HG03095 (cell line): ENCODE measurements at regions not wholly inside any gene's neighbourhood (a gene's known extent, or its start where the extent isn't known, plus 50 kb on each side); places are given as distances from the start of the nearest gene placed in this dataset.

ENCODE experiments used
- ATAC-seq: cut with Tn5 transposase; IDR thresholded peaks from one replicate; pipeline ENCODE4 v1.9.1; 2021; ENCODE audit warnings: moderate library complexity; ENCODE audit not compliant: unreplicated experiment

DNA sequence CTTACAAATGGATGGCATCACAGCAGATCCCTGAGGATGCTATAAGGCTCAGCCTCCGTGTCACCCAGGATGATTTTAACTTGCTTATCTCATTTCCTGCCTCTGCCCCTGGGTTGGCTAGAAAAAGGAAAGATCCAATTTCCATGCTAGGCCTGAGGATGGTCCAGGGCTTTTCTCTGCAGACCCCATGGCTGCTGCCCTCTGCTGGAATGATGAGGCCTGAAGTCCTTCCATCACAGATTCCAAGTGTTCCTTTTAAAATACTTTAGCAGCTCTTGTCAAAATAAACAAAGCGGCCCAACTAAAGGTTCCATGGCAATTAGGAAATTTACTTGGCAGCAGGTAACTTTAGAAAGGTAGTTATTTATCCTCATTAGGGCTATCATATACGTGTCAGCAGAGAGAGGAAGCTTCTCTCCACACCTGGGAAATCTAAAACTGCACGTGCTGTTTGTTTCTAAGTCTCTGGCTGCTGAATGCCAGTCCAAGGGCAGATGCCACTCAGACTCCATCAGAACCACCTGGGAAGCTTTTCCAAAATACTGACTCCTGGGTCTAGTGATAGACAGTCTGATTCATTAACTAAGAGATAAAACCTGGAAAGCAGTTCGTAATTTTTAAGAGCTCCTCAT lies 401.9 kb upstream of the IL12A start:
- ATAC-seq: no peak

DNA sequence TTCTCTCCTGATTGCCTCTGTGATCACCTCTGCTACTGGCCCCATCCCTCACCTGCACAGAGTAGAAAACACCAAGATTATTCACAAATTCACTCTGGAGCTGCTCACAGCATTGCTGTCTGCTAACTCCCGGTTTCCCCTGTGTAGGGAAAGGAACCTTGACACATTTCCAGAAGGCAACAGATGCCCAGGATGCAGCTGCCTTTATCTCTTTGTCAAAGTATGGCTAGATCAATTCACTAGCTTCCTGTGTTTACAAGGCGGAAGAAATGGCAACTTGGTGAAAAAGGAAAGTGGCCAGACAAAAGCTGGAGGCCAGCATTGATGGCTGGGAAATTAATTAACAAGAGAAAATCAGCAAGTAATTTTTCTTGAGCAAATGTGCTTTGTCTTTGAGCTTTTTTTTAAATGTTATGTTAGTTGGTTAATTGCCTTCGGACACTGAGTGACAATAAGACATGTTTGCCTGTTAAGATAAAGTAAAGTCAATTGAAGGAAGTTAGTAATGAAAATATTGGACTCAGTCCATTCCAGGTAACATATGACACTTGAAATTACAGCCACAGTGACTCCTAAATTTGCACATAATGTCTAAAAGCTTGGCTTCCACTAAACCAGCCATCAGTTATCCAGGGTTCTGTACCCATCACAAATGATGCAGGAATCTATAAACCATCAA lies 394.6 kb upstream of the IL12A start:
- no peak for ATAC-seq

DNA sequence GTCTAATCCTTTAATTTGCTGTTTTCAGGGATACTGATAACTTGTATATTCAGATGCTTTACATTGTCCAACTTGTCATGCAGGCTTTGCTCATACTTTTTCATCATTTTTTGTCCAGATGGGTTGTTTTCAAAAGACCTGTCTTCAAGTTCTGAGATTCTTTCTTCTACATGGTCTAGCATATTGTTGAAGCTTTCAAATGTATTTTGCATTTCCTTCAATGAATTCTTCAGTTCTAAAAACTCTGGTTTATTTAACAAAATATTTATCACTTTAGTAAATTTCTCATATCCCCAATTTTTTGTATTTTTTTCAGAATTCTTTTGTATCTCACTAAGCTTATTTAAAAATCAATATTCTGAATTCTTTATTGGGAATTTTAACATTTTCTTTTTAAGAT lies 388.3 kb upstream of the IL12A start:
- ATAC-seq: no peak

DNA sequence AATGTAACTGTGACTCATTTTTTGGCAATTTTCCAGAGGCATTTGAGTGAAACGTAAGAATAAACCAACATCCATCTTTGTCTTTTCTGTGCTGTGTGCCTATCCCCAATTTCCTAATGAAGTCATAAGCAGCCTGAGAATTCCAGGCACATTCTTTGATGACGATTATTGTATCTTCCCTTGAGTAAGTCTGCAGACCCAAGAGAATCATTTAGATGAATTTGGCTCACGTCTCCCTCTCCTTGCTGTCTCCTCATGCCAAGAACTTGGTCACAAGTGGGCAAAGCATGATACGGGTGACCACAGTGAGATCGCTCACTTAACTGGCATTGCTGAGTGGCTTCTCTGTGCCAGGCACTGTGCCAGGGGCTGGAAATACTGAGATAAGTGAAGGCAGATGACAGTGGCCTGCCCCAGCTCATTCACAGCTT lies 384.5 kb upstream of the IL12A start:
- no peak for ATAC-seq

DNA sequence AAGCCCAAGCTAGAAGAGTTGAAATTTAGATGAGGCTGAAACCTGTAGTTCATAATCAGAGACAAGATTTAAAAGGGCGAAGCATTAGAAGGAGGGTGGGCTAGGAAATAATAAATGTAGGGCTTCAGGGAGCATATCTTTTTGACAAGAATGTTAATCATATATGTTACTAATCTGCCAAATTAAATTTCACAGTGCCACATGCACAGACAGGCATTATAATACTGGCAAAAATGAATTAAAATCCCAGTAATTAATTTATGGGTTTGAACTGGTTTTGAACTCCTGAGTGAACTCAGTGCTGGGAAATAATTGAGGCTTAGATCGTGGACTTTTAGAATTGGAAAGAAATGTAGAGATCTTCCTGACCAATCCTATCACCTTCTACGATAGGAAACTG lies 383.5 kb upstream of the IL12A start:
- no peak for ATAC-seq

DNA sequence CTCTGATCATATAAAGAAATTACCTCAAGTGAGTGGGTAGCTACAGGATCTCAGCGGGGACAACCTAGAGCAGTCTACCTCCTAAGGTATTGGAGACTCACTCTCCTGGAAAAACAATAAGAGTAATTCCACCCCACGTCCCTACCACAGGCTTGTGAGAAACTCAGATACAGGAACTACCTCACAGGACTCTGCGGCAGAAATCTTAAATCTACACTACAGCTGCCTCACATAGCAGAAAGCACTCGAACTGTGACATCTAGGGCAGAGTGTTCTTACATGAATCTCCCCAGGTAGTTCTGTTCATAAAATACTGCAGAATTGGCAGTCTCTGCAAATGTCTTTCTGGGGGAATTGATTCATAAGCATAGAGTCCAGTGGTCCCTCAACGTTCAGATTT lies 382.9 kb upstream of the IL12A start:
- no peak for ATAC-seq

DNA sequence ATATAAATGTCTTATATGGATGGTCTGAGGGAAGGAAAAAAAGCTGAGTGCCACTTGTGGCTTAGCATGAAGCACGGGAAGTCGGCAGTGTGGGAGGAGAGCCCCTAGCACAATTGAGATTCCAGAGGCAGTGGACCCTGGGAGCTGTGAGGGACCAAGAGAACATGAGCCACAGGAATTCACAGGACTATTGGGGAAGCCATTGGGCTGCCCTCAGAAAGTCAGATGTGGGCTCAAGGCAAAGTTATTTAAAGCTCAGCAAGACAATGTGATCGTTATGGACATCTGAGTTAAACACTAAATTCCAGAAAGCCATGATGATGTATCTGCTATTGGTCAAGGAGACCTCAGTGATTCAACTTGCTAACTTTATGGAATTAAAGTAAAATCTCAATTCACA lies 380.8 kb upstream of the IL12A start:
- ATAC-seq: no peak

DNA sequence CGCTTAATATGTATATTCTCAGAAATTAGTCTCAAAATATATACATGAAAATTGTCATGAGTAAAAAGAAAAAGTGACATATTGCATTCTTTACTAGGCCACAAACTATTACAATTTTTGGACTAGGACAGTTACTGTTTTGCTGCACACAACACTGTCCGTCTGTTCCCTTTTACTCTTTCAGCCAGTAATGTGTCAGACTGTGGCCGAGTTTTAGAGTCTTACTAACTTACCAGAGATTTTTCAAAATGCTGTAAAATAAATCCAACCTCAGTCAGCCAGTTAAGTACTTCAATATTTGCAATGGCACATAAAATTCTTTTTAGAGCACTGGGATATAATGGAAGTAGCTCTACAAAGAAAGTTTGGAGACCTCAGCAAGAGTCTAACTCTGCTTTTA lies 380.3 kb upstream of the IL12A start:
- no peak for ATAC-seq

DNA sequence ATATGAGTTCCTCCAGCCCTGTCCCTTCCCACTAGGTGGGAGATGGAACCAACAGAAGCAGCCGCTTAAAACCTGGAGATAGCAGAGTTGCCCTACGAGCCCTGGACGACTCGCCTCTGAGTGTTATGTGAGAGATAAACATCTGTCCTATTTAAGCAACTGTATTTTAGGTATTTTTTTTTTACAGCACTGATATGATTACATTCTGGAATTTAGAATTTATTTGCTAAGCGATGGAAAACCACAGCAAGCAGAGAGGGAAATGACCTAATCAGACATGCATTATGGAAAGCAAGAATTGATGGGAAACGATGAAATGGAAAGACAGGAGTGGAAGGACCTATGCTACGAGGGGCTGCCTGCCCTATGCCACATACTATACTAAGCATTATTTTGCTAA lies 379.0 kb upstream of the IL12A start:
- ATAC-seq: no peak

DNA sequence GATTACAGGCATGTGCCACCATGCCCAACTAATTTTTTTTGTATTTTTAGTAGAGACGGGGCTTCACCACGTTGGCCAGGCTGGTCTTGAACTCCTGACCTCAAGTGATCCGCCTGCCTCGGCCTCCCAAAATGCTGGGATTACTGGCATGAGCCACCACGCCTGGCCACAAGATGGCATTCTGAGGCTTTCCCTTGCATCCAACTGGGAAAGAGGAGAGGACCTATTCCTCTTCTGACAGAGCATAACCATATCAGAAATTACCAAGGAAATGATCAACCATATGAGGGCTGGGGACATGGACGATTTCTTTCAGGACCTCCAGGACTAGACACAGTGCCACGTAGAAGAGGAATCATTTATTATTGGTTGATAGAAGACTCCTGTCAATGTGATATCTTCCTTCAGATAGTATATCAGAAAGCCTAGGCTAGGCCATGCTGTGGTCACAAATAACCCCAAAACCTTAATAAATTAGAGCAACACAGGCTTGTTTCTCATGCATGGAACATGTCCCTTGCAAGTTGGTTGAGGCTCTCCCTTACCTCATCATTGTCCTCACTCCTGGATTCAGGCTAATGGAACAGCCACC lies 372.3 kb upstream of the IL12A start:
- no peak for ATAC-seq

DNA sequence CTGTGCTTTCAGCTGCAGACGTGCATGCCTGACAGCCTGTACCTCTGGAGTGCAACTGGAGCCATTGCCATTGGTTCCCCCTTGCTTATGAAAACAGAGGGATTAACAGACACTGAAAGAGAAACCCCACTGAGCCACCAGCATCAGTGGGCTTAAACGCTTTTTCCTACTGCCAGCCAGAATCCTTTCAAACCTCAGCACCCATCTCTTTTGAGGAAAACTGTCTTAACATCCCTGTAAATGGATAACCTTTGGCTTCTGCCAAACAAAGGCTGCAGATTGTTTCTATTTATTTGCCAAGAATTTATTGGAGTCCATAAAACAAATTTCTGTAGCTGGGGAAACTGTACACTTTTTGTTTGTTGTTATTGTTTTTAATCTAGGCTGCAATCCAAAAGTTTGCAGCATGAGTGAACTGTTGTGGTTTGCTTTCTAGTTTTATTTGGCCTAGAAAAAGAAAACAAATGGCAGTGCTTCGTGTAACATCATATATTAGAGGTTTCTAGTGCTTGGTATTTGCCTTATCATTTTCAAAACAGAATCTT lies 369.2 kb upstream of the IL12A start:
- ATAC-seq: no peak

DNA sequence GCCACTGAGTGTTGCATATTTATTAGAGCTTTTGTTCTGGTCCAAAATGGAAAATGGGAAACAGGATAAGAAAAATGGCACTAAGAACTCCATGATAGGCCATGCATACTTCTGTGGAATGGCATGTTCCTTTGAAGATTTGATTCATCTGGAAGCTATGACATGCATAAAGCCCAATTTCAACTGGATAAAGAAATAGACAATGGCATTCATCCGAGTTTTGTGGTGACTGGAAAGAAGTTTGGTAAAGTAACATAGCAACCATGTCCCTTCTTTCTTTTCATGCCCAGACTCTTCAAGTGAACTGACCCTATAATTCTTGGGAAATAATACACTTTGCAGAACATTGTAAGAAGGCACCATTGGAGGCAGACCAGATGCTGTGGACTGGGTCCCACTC lies 368.4 kb upstream of the IL12A start:
- no peak for ATAC-seq

DNA sequence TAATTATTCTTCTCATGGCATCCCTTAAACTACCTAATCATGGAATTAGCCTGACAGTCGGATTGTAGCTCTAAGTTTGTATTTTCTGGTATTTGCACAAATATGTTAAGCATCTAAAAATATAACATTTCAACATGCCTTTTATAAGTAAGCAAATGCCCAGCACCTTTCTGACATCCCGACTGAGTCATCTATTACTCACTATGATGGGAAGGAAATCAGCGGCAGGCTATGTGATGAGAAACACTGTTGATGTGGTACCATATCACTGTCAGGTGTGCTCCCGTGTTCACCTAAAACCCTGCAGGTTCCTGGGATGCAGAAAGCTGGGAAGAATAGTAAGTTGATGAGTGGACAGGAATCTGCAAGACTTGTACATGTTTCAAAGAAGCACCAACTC lies 367.8 kb upstream of the IL12A start:
- no peak for ATAC-seq

DNA sequence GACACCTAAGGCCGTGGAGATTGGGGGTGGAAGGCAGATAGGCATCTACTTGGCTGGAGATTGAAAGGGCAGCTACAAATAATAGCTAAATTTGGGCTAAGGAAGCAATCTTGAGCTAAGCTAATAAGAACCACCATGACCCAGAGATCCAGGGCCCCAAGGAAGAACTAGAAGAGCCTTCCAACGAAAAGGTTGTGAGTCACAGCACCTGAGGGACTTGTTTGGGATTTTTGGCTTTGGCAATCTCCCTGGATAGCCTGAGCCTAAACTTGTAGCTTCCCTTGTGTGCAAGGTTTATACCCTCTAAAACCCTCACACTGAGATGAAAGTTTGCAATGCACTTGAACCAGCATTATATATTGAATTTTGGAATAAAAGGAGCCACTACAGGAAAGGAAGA lies 364.0 kb upstream of the IL12A start:
- ATAC-seq: no peak

DNA sequence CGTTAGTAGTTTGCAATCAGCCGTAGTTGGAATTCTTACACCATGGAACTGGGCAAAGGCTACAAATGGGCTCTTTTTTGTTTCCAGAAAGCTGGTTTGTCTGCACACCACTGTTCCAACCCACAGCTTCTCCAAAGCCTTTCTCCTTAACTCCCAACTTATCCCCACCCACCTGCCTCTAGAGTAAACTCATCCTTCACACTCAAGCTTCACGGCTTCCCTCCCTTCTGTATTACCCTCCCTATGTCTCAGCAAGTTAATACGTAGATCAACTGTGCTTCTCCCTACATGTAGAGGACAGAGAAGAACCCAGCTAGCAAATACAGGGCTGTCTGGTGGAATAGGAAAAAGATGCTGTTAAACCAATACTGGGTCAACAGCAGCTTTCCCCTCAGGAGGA lies 363.0 kb upstream of the IL12A start:
- no peak for ATAC-seq

DNA sequence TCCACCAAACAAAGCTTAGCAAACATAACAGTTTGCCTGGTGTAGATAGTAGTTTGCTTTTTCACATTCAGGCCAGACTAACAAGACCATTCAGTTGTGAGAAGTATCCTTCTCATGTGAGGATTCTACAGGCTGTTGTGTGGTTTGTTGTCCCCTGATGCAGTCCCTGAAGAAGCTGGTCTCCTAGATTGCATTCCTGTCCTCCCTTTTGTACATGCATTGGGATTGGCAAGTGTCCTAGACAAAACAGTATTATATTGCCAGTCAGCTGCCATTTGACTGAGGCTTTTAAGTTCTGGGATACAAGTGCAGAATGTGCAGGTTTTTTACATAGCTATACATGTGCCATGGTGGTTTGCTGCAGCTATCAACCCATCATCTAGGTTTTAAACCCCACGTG lies 362.0 kb upstream of the IL12A start:
- no peak for ATAC-seq

DNA sequence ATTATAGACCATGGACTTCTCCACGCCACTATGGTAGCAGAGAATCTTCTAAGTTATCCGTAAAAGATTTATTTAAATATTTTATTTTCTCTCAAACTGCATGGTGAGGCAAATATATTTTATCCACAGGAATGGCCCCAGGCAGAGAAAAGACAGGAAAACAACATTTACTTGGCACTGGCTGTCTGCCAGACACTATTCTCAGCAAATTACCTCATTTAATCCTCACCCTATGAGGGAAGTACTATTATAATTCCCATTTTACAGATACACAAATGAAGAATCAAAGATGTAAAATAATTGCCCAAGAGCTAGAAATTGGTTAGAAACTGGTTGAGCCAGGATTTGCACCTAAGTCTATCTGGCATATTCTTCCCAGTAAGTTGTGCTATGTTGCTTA lies 361.4 kb upstream of the IL12A start:
- no peak for ATAC-seq

DNA sequence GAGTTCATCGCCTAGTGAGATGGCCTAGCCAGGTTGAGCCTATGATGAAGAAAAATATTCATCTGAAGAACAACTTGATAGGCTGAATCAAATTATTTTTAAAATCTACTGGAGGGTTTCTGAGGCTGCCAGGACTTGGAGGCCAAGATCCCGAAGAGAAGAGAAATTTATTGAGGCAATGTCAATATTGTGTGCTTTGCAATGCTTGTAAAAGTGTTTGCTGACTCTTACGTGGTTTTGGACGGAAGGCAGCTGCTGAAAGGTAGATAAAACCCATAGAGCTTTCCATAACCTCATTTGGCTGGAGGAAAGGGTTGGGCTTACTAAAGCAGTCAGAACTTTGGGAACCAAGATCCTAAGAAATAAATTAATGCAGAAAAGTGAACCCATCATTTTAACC lies 361.0 kb upstream of the IL12A start:
- ATAC-seq: no peak

DNA sequence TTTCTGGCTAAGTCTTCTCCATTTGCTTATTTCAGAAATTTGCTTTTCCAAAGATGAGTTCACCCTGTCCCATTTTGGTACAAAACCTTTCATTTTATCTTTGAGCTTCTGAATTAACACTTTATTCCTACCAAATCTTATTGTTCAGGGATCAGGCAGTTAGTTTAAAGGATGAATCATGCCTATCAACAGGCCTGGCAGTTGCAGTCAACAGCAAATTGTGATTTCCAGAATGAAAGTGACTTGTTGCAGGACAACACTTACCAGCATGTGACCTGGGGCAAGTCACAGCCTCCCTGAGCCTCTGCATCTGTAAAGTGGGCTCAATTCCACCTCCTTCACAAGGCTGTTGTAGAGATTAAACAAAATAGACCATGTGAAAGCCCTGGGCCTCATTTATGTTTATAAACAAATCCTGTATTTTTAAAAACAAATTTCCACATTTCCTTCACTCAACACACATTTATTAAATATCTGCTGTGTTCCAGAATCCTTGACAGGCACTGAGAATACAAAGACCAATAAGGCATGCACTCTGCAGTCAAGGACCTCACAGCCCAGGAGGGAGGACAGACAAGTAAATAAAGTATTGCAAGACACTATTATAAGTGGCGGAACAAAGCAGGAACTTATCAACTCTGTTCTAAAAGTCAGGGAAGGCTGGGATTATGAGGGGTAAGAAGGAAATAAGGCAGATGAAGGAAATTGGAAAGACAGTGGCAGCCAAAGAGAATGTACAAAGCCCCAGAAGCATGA lies 359.1 kb upstream of the IL12A start:
- no peak for ATAC-seq

DNA sequence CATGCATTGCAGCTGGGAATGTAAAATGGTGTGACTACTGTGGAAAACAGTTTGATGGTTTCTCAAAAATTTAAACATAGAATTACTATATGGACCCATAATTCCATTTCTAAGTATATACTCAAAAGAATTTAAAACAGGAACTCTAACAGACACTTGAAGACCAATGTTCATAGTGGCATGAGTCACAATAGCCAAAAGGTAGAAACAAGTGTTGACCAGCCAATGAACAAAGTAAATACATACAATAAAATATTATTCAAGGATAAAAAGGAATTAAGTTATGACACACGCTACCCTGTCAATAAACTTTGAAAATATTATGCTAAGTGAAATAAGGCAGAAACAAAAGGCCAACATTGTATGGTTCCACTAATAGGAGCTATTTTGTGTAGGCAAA lies 357.4 kb upstream of the IL12A start:
- ATAC-seq: no peak

DNA sequence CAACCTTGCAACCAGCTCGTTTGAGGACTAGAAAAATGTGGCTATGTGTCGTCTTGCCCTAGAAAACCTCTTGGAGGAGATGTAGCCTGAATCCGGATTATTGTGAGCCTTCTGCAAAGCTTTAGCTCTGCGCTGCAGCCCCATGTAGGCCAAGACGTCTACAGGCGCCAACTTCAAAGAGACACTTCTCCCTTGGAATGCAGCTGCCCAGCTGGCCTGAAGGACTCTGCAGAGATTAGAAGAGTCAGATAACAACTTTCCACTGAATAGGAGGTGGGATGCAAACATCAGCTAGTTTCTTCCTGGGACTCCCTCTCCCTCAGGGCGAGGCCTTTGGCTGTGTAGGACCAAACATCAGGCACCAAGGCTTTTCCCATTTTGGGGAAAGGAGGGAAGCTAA lies 356.5 kb upstream of the IL12A start:
- no peak for ATAC-seq

DNA sequence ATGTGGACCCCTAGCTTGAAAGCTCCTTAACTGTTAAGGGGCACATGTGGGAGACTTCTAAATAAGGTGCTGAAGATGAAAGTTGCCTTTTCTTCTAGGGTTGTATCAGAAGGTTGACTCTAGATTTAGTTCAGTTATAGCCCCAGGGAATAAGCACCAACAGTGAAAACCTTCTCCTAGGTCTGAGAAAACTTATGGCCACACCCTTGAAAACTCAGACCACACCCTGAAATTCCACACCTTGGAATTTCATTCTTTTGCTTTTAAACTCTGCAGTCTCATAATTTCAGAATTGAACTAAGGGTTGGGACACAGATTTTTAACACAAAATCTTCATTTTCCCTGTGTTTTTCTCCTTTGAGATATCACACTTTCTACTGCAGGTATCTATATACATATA lies 355.8 kb upstream of the IL12A start:
- no peak for ATAC-seq
